B cell (primary cell): ENCODE measurements at regions not wholly inside any gene's neighbourhood (a gene's known extent, or its start where the extent isn't known, plus 50 kb on each side); places are given as distances from the start of the nearest gene placed in this dataset.

ENCODE experiments used
- ATAC-seq: fragments of 200-7000 bp; cut with Tn5 transposase; one replicate; pipeline ENCODE4 v1.10.0; 2021; ENCODE audit warnings: low read depth, mild to moderate bottlenecking, moderate number of reproducible peaks, moderate library complexity
- CTCF ChIA-PET: fragments of 350-600 bp; sonication (Branson Sonifier 250); formaldehyde crosslinking; loops from one replicate; lab custom pipeline; 2021; ENCODE audit warnings: antibody characterized with exemption, inconsistent platforms; lab: Charles Lee
- POLR2A ChIA-PET: fragments of 350-600 bp; sonication (Branson Sonifier 250); formaldehyde crosslinking; loops from one replicate; lab custom pipeline; 2021; ENCODE audit warnings: antibody characterized with exemption; lab: Charles Lee
- DNase-seq: peaks from one replicate; pipeline ENCODE4 v3.0.0; 2013
- H2AFZ ChIP-seq: 2 replicates; pipeline ENCODE4 v1.6.1; 2012; ENCODE audit warnings: mild to moderate bottlenecking, low read depth, low read length; ENCODE audit not compliant: insufficient read depth, poor library complexity, severe bottlenecking
- H3K27ac ChIP-seq, 2 donors: 1 replicate in 1 of 2; 2 replicates in 1 of 2; pipeline ENCODE4 v1.5.1; 2012 to 2013; ENCODE audit warnings: low read length in 2 of 2, mild to moderate bottlenecking in 2 of 2, moderate library complexity in 1 of 2
- H3K27me3 ChIP-seq, 4 experiments: fragments of 200-600 bp in 1 of 4; sonication (generic) in 1 of 4; replicated peaks in 1 of 4; 1 replicate in 2 of 4; 2 replicates in 2 of 4; pipeline versions ENCODE4 v1.6.1 to v1.7.0; 2013 to 2016; ENCODE audit warnings: low read length in 3 of 4, mild to moderate bottlenecking in 2 of 4, mixed read lengths in 1 of 4, moderate library complexity in 1 of 4; ENCODE audit not compliant: insufficient read depth in 4 of 4, control insufficient read depth in 3 of 4; ENCODE audit errors: control extremely low read depth in 1 of 4
- H3K36me3 ChIP-seq, 2 experiments: replicated peaks in 1 of 2; 1 replicate in 1 of 2; 2 replicates in 1 of 2; pipeline versions ENCODE4 v1.6.1 to v1.7.1; 2013; ENCODE audit warnings: low read length in 1 of 2; ENCODE audit not compliant: insufficient read depth in 2 of 2, control insufficient read depth in 1 of 2; ENCODE audit errors: control extremely low read depth in 1 of 2, extremely low read depth in 1 of 2
- H3K4me1 ChIP-seq, 2 donors: fragments of 200-600 bp in 1 of 2; sonication (generic) in 1 of 2; 1 replicate in 1 of 2; 2 replicates in 1 of 2; pipeline versions ENCODE4 v1.5.1 to v1.6.1; 2013 to 2017; ENCODE audit warnings: low read length in 2 of 2; ENCODE audit not compliant: control insufficient read depth in 2 of 2, insufficient read depth in 2 of 2
- H3K4me2 ChIP-seq: replicated peaks from 2 replicates; pipeline ENCODE3; 2012; ENCODE audit warnings: mild to moderate bottlenecking, low read depth, low read length; ENCODE audit not compliant: poor library complexity, severe bottlenecking
- H3K4me3 ChIP-seq, 5 experiments: fragments of 200-600 bp in 1 of 5; sonication (generic) in 1 of 5; 1 replicate in 3 of 5; 2 replicates in 2 of 5; pipeline versions ENCODE4 v1.5.1 to v1.7.0; 2011 to 2016; ENCODE audit warnings: low read length in 4 of 5, mild to moderate bottlenecking in 4 of 5, low read depth in 2 of 5, control low read depth in 1 of 5, moderate library complexity in 1 of 5; ENCODE audit not compliant: insufficient read depth in 1 of 5; ENCODE audit errors: control extremely low read depth in 1 of 5, extremely low read depth in 1 of 5
- H3K79me2 ChIP-seq: fragments of 200-600 bp; sonication (generic); one replicate; pipeline ENCODE4 v1.6.0; 2016; ENCODE audit warnings: low read length; ENCODE audit not compliant: control insufficient read depth, insufficient read depth
- H3K9ac ChIP-seq: fragments of 200-600 bp; sonication (generic); 2 replicates; pipeline ENCODE4 v1.6.1; 2017; ENCODE audit warnings: mild to moderate bottlenecking, low read length, moderate library complexity
- H3K9me3 ChIP-seq, 3 donors: one replicate each; pipeline versions ENCODE4 v1.6.1 to v1.7.1; 2013; ENCODE audit warnings: low read length in 2 of 3; ENCODE audit not compliant: control insufficient read depth in 2 of 3, insufficient read depth in 1 of 3; ENCODE audit errors: control extremely low read depth in 1 of 3
- H4K20me1 ChIP-seq: 2 replicates; pipeline ENCODE4 v1.6.0; 2012; ENCODE audit warnings: mild to moderate bottlenecking, low read length; ENCODE audit not compliant: insufficient read depth, control insufficient read depth, poor library complexity, severe bottlenecking
- H3K27ac Mint-ChIP-seq: one replicate; pipeline ENCODE4 v1.8.0; 2021; ENCODE audit warnings: mixed read lengths
- H3K27me3 Mint-ChIP-seq: one replicate; pipeline ENCODE4 v1.8.0; 2021; ENCODE audit warnings: mixed read lengths
- H3K4me1 Mint-ChIP-seq: one replicate; pipeline ENCODE4 v1.8.0; 2021; ENCODE audit warnings: mixed read lengths
- H3K4me3 Mint-ChIP-seq: one replicate; pipeline ENCODE4 v1.8.0; 2021; ENCODE audit warnings: mixed read lengths
- H3K9me3 Mint-ChIP-seq: one replicate; pipeline ENCODE4 v1.8.0; 2022; ENCODE audit warnings: mixed read lengths; ENCODE audit not compliant: insufficient read depth
- EZH2 ChIP-seq: IDR thresholded peaks from 2 replicates; pipeline ENCODE4 v1.6.1; 2012; ENCODE audit warnings: borderline replicate concordance, low read depth, mild to moderate bottlenecking, moderate library complexity, low read length; ENCODE audit not compliant: insufficient read depth, poor library complexity, severe bottlenecking
- WGBS: methylation state at CpG from one replicate; pipeline ENCODE4 v1.1.5; 2013; ENCODE audit warnings: missing lambda C conversion rate; ENCODE audit not compliant: insufficient coverage; 5-methylcytosine and 5-hydroxymethylcytosine counted together
- intact Hi-C: fragments of 100-400 bp; cut with micrococcal nuclease; formaldehyde crosslinking; loops from one replicate; pipeline ENCODE4 v1.10.0; 2022
- TF ChIP-seq, protein P1 (sequence below): fragments of 200-600 bp; IDR thresholded peaks from one replicate; pipeline ENCODE4 v1.8.0; 2022; ENCODE audit warnings: antibody characterized with exemption, mild to moderate bottlenecking

DNA sequence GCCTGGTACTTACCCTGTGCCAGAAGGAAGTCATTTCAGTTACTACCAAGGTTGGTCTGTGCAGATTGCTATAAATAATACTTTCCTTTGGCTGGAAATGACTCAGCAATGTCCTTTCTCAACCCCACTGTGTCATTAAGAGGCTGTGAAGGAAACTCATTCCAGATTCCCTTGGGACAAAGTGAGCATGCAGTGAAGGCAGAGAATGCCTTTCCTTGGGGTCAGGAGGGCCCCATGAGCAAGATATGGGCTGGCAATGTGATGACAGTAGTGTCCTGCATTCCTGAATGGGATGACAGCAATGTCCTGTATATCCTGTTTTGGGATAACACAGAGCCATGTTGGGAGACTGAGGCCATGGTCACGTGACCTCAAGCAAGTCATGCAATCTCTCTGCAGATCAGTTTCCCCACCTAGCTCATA lies 213.1 kb upstream of the TMTC4 start:
- Histone ChIP-seq H3K36me3 (no peaks in the 10 kb centered on the region), H3K9ac (no peak overlapping the region), H3K27ac (no peak overlapping the region), H3K27me3 (no peaks in the 10 kb centered on the region), H4K20me1 (no peaks in the 10 kb centered on the region), H3K4me1 (no peaks in the 10 kb centered on the region), H2AFZ (no peak overlapping the region), H3K4me2 (no peak overlapping the region), H3K4me3 (no peak overlapping the region), H3K9me3 (no peaks in the 10 kb centered on the region), H3K79me2 (no peaks in the 10 kb centered on the region)
- WGBS = no CpG with 5 or more reads among the region's 1 CpG
- CTCF ChIA-PET = no interaction called here
- no peak for DNase-seq
- H3K9me3 Mint-ChIP-seq = no peaks in the 10 kb centered on the region
- POLR2A ChIA-PET = no interaction called here
- no peak for ATAC-seq
- no peak overlapping the region for H3K27ac Mint-ChIP-seq
- intact Hi-C loops = no loop called here
- TF ChIP-seq, protein P1, sequence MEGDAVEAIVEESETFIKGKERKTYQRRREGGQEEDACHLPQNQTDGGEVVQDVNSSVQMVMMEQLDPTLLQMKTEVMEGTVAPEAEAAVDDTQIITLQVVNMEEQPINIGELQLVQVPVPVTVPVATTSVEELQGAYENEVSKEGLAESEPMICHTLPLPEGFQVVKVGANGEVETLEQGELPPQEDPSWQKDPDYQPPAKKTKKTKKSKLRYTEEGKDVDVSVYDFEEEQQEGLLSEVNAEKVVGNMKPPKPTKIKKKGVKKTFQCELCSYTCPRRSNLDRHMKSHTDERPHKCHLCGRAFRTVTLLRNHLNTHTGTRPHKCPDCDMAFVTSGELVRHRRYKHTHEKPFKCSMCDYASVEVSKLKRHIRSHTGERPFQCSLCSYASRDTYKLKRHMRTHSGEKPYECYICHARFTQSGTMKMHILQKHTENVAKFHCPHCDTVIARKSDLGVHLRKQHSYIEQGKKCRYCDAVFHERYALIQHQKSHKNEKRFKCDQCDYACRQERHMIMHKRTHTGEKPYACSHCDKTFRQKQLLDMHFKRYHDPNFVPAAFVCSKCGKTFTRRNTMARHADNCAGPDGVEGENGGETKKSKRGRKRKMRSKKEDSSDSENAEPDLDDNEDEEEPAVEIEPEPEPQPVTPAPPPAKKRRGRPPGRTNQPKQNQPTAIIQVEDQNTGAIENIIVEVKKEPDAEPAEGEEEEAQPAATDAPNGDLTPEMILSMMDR = no peak
- TF ChIP-seq EZH2 = no peak
- no peak overlapping the region for H3K4me3 Mint-ChIP-seq
- no peaks in the 10 kb centered on the region for H3K4me1 Mint-ChIP-seq
- no peaks in the 10 kb centered on the region for H3K27me3 Mint-ChIP-seq

DNA sequence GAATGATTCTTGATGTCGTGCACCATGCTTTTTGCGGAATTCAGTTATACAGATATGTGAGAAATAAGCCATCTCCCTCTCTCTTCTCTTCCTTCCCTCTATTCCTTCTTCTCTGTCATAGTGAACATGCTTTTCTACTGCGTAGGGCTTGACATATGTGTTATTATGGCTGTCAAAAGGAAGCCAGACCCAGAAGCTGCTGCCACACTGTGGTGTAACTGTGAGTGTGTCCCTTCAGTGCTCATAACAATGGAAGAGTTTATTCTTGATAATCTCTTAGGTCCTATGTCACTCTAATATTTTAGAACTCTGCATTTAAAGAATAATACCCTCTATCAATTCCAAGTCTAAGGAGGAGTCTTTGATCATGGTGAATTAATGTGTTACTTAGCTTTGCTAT lies 208.9 kb upstream of the TMTC4 start:
- Histone ChIP-seq H3K4me3 (no peak overlapping the region), H4K20me1 (no peaks in the 10 kb centered on the region), H3K4me1 (no peaks in the 10 kb centered on the region), H3K9me3 (no peaks in the 10 kb centered on the region), H3K36me3 (no peaks in the 10 kb centered on the region), H2AFZ (no peak overlapping the region), H3K27ac (no peak overlapping the region), H3K4me2 (no peak overlapping the region), H3K9ac (no peak overlapping the region), H3K27me3 (no peaks in the 10 kb centered on the region), H3K79me2 (no peaks in the 10 kb centered on the region)
- Mint-ChIP-seq H3K27me3 (peaks cover 2% of the 10 kb centered on the region), H3K4me1 (no peaks in the 10 kb centered on the region), H3K4me3 (no peak overlapping the region), H3K27ac (no peak overlapping the region), H3K9me3 (no peaks in the 10 kb centered on the region)
- no CpG with 5 or more reads among the region's 3 CpGs for WGBS
- intact Hi-C loops = no loop called here
- TF ChIP-seq, protein P1 = no peak
- no peak for TF ChIP-seq EZH2
- DNase-seq (no peak), ATAC-seq (no peak)
- CTCF ChIA-PET = interaction anchor here (1.5 kb wide), 1 partner anchor 310 kb away, joined by 6 read pairs; no protein-coding TSS in a partner anchor
- POLR2A ChIA-PET = no interaction called here
